A673 (cell line): ENCODE measurements at regions not wholly inside any gene's neighbourhood (a gene's known extent, or its start where the extent isn't known, plus 50 kb on each side); places are given as distances from the start of the nearest gene placed in this dataset.
A peak's percentile ranks its signal among the peaks of the same experiment; 100 is the strongest.

Experiments
- BruUV-seq: library from RNA; stranded (reverse); fragments of 400-500 nt; replicated peaks from 2 replicates; lab custom pipeline; 2021; lab: Mats Ljungman, UMichigan
- CTCF ChIA-PET: fragments of 300-600 bp; sonication (Branson Sonifier 250); formaldehyde crosslinking; loops from one replicate; lab custom pipeline; 2022; ENCODE audit warnings: antibody characterized with exemption; lab: Charles Lee
- POLR2A ChIA-PET: fragments of 300-600 bp; sonication (Branson Sonifier 250); formaldehyde crosslinking; loops from one replicate; lab custom pipeline; 2022; ENCODE audit warnings: antibody characterized with exemption; ENCODE audit not compliant: low non-redundant PET; lab: Charles Lee
- DNase-seq: peaks from one replicate; pipeline ENCODE4 v3.0.0-alpha.2; 2015; ENCODE audit warnings: low spot score
- H3K27ac ChIP-seq: fragments of 200-600 bp; sonication (generic); 2 replicates; pipeline ENCODE4 v1.5.1; 2016; ENCODE audit warnings: mixed run types, low read depth, mild to moderate bottlenecking, mixed read lengths, antibody characterized with exemption, low read length; ENCODE audit not compliant: poor library complexity, severe bottlenecking
- H3K27me3 ChIP-seq: fragments of 200-600 bp; sonication (generic); replicated peaks from 2 replicates; pipeline ENCODE4 v1.6.1; 2017; ENCODE audit warnings: mixed run types, low read depth, mild to moderate bottlenecking, mixed read lengths, antibody characterized with exemption, low read length; ENCODE audit not compliant: insufficient read depth, poor library complexity
- H3K36me3 ChIP-seq: fragments of 200-600 bp; sonication (generic); 2 replicates; pipeline ENCODE4 v1.6.1; 2016; ENCODE audit warnings: mixed run types, mild to moderate bottlenecking, mixed read lengths, antibody characterized with exemption, low read length; ENCODE audit not compliant: insufficient read depth, poor library complexity, severe bottlenecking
- H3K4me1 ChIP-seq: fragments of 200-600 bp; sonication (generic); 2 replicates; pipeline ENCODE4 v1.6.1; 2017; ENCODE audit warnings: mixed run types, mild to moderate bottlenecking, mixed read lengths, antibody characterized with exemption, low read length; ENCODE audit not compliant: insufficient read depth, poor library complexity, severe bottlenecking
- H3K4me3 ChIP-seq: fragments of 200-600 bp; sonication (generic); 2 replicates; pipeline ENCODE4 v1.5.1; 2016; ENCODE audit warnings: low read depth, mixed run types, mild to moderate bottlenecking, mixed read lengths, low read length; ENCODE audit not compliant: poor library complexity, severe bottlenecking
- H3K9me3 ChIP-seq: fragments of 200-600 bp; sonication (generic); 2 replicates; pipeline ENCODE4 v1.6.1; 2016; ENCODE audit warnings: mixed run types, low read depth, mild to moderate bottlenecking, mixed read lengths, antibody characterized with exemption, low read length; ENCODE audit not compliant: poor library complexity, severe bottlenecking
- EZH2 ChIP-seq: fragments of 200-600 bp; sonication (generic); IDR thresholded peaks from 2 replicates; pipeline ENCODE4 v1.6.1; 2017; ENCODE audit warnings: borderline replicate concordance, low read depth, mild to moderate bottlenecking, mixed read lengths, antibody characterized with exemption, low read length; ENCODE audit not compliant: poor library complexity, severe bottlenecking
- intact Hi-C: fragments of 100-400 bp; cut with micrococcal nuclease; formaldehyde crosslinking; loops from one replicate; pipeline ENCODE4 v1.10.0; 2022; ENCODE audit not compliant: unreplicated experiment
- TF ChIP-seq, protein P1 (sequence below): fragments of 300-800, 200-600 bp; sonication (generic); conservative IDR thresholded peaks from 2 replicates; pipeline ENCODE4 v1.5.1; 2017; ENCODE audit warnings: low read depth, mild to moderate bottlenecking, antibody characterized with exemption, low read length, moderate library complexity, mixed read lengths

DNA sequence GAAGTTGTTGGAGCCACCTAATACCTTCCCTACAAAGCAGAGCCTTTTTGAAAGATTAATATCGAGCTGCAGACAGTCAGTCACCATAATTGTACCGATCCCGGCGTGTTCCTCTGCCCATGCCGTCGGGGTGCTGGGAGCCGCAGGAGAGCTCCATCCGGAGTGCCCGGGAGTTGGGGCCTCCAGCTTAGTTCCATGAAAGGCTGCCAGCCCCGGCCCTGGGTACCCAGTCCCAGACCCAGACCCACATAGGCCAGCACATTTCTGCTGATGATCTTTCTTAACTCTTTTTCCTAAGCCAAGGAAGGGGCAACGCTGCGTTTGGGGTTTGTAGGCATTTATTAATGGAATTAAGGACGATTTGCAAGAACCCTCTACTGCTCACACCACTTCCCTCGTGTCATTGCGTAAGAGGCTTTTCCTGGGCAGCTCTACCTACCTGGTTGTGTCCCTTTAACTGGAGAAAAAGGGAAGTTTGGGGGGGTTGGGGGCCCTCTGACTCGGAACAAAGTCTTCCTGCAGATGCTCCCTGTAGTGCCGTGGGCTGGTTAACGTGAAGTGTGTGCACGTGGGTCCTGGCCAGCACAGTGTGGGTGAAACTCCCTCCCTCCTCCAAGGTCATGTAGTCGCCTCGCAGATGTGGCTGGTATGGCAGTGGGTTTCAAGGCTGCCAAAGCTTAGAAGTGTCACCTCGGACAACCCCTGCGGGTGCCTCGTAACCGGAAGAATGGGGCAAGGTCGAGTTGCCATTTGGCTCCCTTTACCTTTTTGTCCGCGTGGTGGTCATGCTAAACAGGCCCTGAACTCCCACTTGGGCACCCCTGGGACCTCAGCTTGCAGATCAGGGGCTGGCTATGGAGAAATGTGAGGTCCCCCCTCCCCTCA is 54.3 kb upstream of the APCDD1L start:
- BruUV-seq = no TSS peak
- H3K4me1 ChIP-seq = peaks cover 12% of the 10 kb centered on the region
- CTCF ChIA-PET = no interaction called here
- TF ChIP-seq, protein P1, sequence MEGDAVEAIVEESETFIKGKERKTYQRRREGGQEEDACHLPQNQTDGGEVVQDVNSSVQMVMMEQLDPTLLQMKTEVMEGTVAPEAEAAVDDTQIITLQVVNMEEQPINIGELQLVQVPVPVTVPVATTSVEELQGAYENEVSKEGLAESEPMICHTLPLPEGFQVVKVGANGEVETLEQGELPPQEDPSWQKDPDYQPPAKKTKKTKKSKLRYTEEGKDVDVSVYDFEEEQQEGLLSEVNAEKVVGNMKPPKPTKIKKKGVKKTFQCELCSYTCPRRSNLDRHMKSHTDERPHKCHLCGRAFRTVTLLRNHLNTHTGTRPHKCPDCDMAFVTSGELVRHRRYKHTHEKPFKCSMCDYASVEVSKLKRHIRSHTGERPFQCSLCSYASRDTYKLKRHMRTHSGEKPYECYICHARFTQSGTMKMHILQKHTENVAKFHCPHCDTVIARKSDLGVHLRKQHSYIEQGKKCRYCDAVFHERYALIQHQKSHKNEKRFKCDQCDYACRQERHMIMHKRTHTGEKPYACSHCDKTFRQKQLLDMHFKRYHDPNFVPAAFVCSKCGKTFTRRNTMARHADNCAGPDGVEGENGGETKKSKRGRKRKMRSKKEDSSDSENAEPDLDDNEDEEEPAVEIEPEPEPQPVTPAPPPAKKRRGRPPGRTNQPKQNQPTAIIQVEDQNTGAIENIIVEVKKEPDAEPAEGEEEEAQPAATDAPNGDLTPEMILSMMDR = no peak
- TF ChIP-seq EZH2 = no peak
- POLR2A ChIA-PET = no interaction called here
- H3K4me3 ChIP-seq = no peak overlapping the region
- H3K36me3 ChIP-seq = no peaks in the 10 kb centered on the region
- no peaks in the 10 kb centered on the region for H3K27me3 ChIP-seq
- intact Hi-C loops = no loop called here
- DNase-seq = no peak
- H3K27ac ChIP-seq = no peak overlapping the region
- H3K9me3 ChIP-seq = no peaks in the 10 kb centered on the region

DNA sequence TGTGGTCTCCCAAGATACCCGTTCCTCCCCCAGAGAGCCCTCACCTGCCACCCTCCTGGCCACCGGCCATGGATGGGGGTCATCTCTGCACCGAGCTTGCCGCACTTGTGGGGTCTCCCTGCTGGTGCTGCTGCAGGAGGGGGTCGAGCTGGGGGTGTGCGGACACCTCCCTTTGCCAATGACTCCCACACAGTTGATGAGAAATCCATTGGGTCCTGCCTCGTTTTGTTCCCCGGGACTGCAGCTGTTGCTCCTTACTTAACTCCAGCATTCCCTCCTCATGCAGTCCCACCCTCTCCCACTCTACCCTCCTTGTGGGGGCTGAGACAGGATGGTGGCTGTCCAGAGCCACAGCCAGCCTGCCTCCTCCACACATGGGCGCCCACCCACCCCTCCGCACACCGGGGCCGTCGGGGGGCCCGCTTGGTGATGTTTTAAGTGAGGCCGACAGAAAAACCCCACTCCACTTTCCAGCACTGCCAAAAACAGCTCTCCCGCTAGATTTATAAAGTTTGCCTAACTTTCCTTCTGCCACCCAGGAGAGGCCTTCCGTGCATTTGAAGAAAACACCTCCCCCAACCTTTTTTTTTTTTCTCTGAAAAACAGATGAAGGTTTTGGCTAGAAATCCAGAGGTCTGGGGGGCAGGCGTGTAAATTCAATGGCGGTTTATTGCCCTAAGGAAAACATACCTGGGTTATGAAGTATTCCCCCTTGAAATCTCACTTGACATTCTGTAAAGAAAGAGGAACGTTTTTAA is 53.5 kb upstream of the APCDD1L start:
- Histone ChIP-seq H3K4me3 (no peak overlapping the region), H3K27me3 (no peaks in the 10 kb centered on the region), H3K27ac (no peak overlapping the region), H3K36me3 (no peaks in the 10 kb centered on the region), H3K4me1 (peaks cover 12% of the 10 kb centered on the region), H3K9me3 (no peaks in the 10 kb centered on the region)
- DNase-seq = no peak
- TF ChIP-seq, protein P1 = no peak
- TF ChIP-seq EZH2 = no peak
- POLR2A ChIA-PET = no interaction called here
- no TSS peak for BruUV-seq
- intact Hi-C loops = no loop called here
- CTCF ChIA-PET = no interaction called here

DNA sequence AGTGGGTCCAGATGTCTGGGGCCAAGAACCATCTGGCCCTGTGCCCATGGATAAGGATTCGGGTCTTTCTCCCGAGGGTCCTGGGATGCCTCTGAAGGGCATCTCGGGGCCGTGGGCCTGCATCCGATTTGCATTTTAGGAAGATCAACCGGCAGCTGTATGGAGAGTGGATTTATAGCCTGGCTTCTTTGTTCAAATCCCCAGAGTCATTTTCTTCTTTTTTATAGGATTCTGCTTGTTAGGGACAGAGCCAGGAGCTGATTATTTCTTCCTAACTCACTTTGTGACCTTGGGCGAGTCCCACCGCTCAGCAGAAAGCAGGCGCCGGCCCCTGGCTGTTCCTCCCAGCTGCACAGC is 52.9 kb upstream of the APCDD1L start:
- no peaks in the 10 kb centered on the region for H3K27me3 ChIP-seq
- no peak overlapping the region for H3K4me3 ChIP-seq
- peak; percentile 50 for DNase-seq
- POLR2A ChIA-PET = no interaction called here
- TF ChIP-seq, protein P1 = no peak
- no peak for TF ChIP-seq EZH2
- BruUV-seq = no TSS peak
- no peaks in the 10 kb centered on the region for H3K36me3 ChIP-seq
- no peak overlapping the region for H3K27ac ChIP-seq
- H3K9me3 ChIP-seq = no peaks in the 10 kb centered on the region
- CTCF ChIA-PET = no interaction called here
- H3K4me1 ChIP-seq = peaks cover 12% of the 10 kb centered on the region
- intact Hi-C loops = no loop called here
